22Rv1 (cell line): ENCODE measurements at regions not wholly inside any gene's neighbourhood (a gene's known extent, or its start where the extent isn't known, plus 50 kb on each side); places are given as distances from the start of the nearest gene placed in this dataset.

Experiments used
- ZFX ChIP-seq: fragments of 450-650 bp; IDR thresholded peaks from 2 replicates; pipeline ENCODE4 v1.6.1; 2017; ENCODE audit warnings: antibody characterized with exemption, borderline replicate concordance
- TF ChIP-seq, protein P1 (sequence below): fragments of 450-650 bp; IDR thresholded peaks from 2 replicates; pipeline ENCODE4 v1.5.1; 2017; ENCODE audit warnings: mild to moderate bottlenecking

DNA sequence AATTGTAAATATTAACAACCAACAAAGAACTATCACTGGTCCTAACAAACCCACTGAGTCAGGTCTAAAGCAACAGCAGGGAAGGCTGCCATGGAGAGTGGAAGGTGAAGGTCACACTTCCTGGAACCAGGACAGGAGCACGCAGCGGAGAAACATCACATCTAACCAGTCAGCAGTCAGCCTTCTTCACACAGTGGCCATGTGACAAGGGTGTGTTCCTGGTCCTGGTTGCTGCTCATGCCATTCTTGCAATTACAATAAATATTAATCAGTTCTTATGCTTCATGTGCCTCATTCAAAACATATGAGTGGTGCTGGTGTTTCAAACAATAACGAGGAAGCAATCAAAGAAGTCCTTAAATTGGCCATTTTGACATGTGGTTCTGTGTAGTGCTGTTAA, 162.8 kb downstream of the ARRDC4 start:
- TF ChIP-seq, protein P1, sequence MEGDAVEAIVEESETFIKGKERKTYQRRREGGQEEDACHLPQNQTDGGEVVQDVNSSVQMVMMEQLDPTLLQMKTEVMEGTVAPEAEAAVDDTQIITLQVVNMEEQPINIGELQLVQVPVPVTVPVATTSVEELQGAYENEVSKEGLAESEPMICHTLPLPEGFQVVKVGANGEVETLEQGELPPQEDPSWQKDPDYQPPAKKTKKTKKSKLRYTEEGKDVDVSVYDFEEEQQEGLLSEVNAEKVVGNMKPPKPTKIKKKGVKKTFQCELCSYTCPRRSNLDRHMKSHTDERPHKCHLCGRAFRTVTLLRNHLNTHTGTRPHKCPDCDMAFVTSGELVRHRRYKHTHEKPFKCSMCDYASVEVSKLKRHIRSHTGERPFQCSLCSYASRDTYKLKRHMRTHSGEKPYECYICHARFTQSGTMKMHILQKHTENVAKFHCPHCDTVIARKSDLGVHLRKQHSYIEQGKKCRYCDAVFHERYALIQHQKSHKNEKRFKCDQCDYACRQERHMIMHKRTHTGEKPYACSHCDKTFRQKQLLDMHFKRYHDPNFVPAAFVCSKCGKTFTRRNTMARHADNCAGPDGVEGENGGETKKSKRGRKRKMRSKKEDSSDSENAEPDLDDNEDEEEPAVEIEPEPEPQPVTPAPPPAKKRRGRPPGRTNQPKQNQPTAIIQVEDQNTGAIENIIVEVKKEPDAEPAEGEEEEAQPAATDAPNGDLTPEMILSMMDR = no peak
- TF ChIP-seq ZFX = no peak
